GM23248 (cell line): ENCODE measurements at regions not wholly inside any gene's neighbourhood (a gene's known extent, or its start where the extent isn't known, plus 50 kb on each side); places are given as distances from the start of the nearest gene placed in this dataset.

ENCODE experiments used
- DNase-seq: peaks from one replicate; pipeline ENCODE4 v3.0.0-alpha.2; 2015
- H2AFZ ChIP-seq: fragments of 200-600 bp; sonication (generic); 2 replicates; pipeline ENCODE4 v1.6.1; 2016; ENCODE audit warnings: antibody characterized with exemption
- H3F3A ChIP-seq: fragments of 200-600 bp; sonication (generic); 2 replicates; pipeline ENCODE4 v1.6.1; 2016; ENCODE audit warnings: mild to moderate bottlenecking, antibody characterized with exemption, mixed run types; ENCODE audit not compliant: insufficient read depth
- H3K27ac ChIP-seq: fragments of 200-600 bp; sonication (generic); 2 replicates; pipeline ENCODE4 v1.5.1; 2016; ENCODE audit warnings: mild to moderate bottlenecking
- H3K27me3 ChIP-seq: fragments of 200-600 bp; sonication (generic); replicated peaks from 2 replicates; pipeline ENCODE4 v1.6.1; 2016; ENCODE audit warnings: mild to moderate bottlenecking; ENCODE audit not compliant: insufficient read depth
- H3K36me3 ChIP-seq: fragments of 200-600 bp; sonication (generic); 2 replicates; pipeline ENCODE4 v1.6.1; 2016; ENCODE audit warnings: low read depth, mild to moderate bottlenecking
- H3K4me1 ChIP-seq: fragments of 200-600 bp; sonication (generic); 2 replicates; pipeline ENCODE4 v1.6.1; 2016; ENCODE audit warnings: mild to moderate bottlenecking; ENCODE audit not compliant: insufficient read depth
- H3K4me2 ChIP-seq: fragments of 200-600 bp; sonication (generic); one replicate; pipeline ENCODE4 v1.6.1; 2016; ENCODE audit warnings: mild to moderate bottlenecking; ENCODE audit not compliant: unreplicated experiment
- H3K4me3 ChIP-seq: fragments of 200-600 bp; sonication (generic); 2 replicates; pipeline ENCODE4 v1.5.1; 2016; ENCODE audit warnings: mild to moderate bottlenecking
- H3K79me2 ChIP-seq: fragments of 200-600 bp; sonication (generic); 2 replicates; pipeline ENCODE4 v1.6.1; 2016; ENCODE audit warnings: mild to moderate bottlenecking; ENCODE audit not compliant: insufficient read depth
- H3K9ac ChIP-seq: fragments of 200-600 bp; sonication (generic); 2 replicates; pipeline ENCODE4 v1.6.1; 2016; ENCODE audit warnings: mild to moderate bottlenecking
- H3K9me2 ChIP-seq: fragments of 200-600 bp; sonication (generic); 2 replicates; pipeline ENCODE4 v1.6.1; 2016; ENCODE audit warnings: mixed run types, mild to moderate bottlenecking, moderate library complexity; ENCODE audit not compliant: insufficient read depth
- H3K9me3 ChIP-seq: fragments of 200-600 bp; sonication (generic); one replicate; pipeline ENCODE4 v1.6.1; 2017; ENCODE audit warnings: low read depth
- H4K20me1 ChIP-seq: fragments of 200-600 bp; sonication (generic); 2 replicates; pipeline ENCODE4 v1.6.0; 2016; ENCODE audit not compliant: insufficient read depth
- EZH2 ChIP-seq: fragments of 200-600 bp; sonication (generic); IDR thresholded peaks from 2 replicates; pipeline ENCODE4 v1.6.1; 2018; ENCODE audit warnings: antibody characterized with exemption, mild to moderate bottlenecking; ENCODE audit not compliant: insufficient read depth, poor library complexity, severe bottlenecking
- EZH2phosphoT487 ChIP-seq: fragments of 200-600 bp; sonication (generic); IDR thresholded peaks from 2 replicates; pipeline ENCODE4 v1.6.1; 2018; ENCODE audit warnings: antibody characterized with exemption, moderate library complexity, mild to moderate bottlenecking, low read depth; ENCODE audit not compliant: insufficient read depth
- WGBS, 2 experiments: methylation state at CpG; one replicate each; pipeline ENCODE4 v1.1.6; 2015 to 2017; ENCODE audit warnings: low lambda C conversion rate in 2 of 2, low coverage in 1 of 2; ENCODE audit errors: missing lambda C conversion rate in 2 of 2; 5-methylcytosine and 5-hydroxymethylcytosine counted together
- in situ Hi-C: fragments of 300-500 bp; cut with MboI; formaldehyde crosslinking; loops from 2 replicates; pipeline ENCODE4 v1.15.0; 2020

DNA sequence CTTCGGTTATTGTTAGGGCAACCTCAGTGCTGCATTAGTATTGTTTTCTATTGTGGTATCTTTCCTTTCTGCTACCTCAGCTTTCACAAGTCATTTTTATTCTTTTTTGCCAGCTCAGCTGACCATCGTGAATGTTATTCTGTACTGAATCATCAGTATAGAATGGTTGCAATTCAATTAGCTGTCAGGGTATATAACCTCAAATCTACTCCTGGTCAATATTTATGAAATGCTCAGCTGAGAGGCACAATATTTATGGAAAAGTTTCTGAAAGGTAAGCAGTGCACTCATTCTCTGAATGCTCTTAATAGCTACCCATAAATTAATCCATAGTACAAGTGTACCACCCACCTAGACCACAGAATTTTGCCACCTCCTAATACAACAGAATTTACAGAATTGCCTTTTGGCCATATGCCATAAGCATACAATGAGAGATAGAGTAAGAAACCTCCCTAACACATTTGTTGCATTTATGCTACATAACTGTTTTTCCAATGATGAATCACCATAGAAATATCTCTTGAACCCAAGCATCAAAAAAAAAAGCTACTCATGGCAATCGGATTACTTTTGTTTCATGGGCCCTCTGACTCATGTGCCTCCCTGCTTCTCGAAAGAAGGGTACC, 732.6 kb upstream of the CHRM3 start:
- Histone ChIP-seq H3K9me3 (no peaks in the 10 kb centered on the region), H3K9ac (no peak overlapping the region), H3K4me3 (0 out of 2 replicates have a peak overlapping the region, but pooled peaks have one; percentile 16), H2AFZ (no peak overlapping the region), H3K79me2 (no peaks in the 10 kb centered on the region), H3K36me3 (no peaks in the 10 kb centered on the region), H3F3A (peaks cover 17% of the 10 kb centered on the region), H3K9me2 (no peaks in the 10 kb centered on the region), H4K20me1 (no peaks in the 10 kb centered on the region), H3K27ac (peak overlapping the region; percentile 37), H3K27me3 (no peaks in the 10 kb centered on the region), H3K4me2 (peak overlapping the region; percentile 21), H3K4me1 (peaks cover 4% of the 10 kb centered on the region)
- no peak for TF ChIP-seq EZH2phosphoT487
- no peak for TF ChIP-seq EZH2
- in situ Hi-C loops: no loop called here
- DNase-seq: peak; percentile 54
- WGBS, 2 experiments: 12 to 17% methylated on average over 4 of the region's 4 CpGs

DNA sequence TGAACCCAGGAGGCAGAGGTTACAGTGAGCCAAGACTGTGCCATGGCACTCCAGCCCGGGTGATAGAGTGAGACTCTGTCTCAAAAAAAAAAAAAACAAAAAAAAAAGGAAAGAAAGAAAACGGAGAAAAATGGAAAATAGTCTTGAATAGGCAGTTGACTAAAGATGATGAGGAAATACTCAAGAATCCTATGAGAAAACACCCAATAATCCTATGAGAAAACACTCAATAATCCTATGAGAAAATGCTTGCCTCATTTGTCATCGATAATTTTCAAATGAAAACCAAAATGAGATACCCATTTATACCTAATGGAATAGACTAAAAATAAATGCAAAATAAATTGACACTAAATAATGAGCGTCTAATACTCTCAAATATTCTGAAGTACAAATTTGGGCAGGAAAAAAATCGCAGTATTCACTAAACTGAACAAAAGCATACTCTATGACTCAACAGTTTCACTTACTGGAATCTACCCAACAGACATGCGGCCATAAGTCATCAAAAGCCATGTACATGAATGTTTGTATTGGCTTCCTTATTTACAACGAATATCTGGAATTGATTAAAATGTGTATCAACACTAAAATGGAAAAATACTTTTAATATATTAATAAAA, 733.9 kb upstream of the CHRM3 start:
- Histone ChIP-seq H3K9ac (no peak overlapping the region), H4K20me1 (no peaks in the 10 kb centered on the region), H3F3A (peaks cover 26% of the 10 kb centered on the region), H3K9me2 (no peaks in the 10 kb centered on the region), H3K4me1 (peaks cover 11% of the 10 kb centered on the region), H3K27me3 (no peaks in the 10 kb centered on the region), H3K4me3 (no peak overlapping the region), H3K9me3 (no peaks in the 10 kb centered on the region), H2AFZ (no peak overlapping the region), H3K27ac (peak overlapping the region; percentile 37), H3K36me3 (no peaks in the 10 kb centered on the region), H3K4me2 (peak overlapping the region; percentile 48), H3K79me2 (no peaks in the 10 kb centered on the region)
- TF ChIP-seq EZH2phosphoT487 (no peak), EZH2 (no peak)
- in situ Hi-C loops: no loop called here
- DNase-seq: peak; percentile 79
- 12 to 15% methylated on average over 7 of the region's 7 CpGs for WGBS, 2 experiments

DNA sequence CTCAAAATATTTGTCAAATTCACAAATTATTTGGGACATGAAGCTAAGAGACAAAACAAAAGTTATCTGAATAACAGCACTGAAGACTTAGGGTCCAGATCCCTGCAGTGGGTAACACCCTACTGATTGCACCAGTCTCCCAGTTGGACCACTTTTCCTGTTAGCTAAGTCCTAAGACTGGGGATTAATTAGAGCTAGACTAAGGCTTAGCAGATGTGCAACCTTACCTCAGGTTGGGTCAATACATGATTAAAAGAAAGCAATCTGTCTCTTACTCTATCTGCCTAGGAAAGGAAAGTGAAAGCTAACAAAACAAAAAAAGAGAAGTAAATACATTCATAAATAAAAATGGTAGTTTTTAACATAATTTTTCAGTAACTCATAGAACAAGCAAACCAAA, 737.2 kb upstream of the CHRM3 start:
- no peak overlapping the region for H3K9ac ChIP-seq
- H2AFZ ChIP-seq: peak overlapping the region; percentile 28
- H3K4me2 ChIP-seq: peak overlapping the region; percentile 66
- peaks cover 22% of the 10 kb centered on the region for H3K4me1 ChIP-seq
- H3K36me3 ChIP-seq: no peaks in the 10 kb centered on the region
- peaks cover 29% of the 10 kb centered on the region for H3F3A ChIP-seq
- TF ChIP-seq EZH2phosphoT487: no peak
- no peak for TF ChIP-seq EZH2
- no peak for DNase-seq
- H3K27me3 ChIP-seq: no peaks in the 10 kb centered on the region
- in situ Hi-C loops: no loop called here
- H3K9me3 ChIP-seq: no peaks in the 10 kb centered on the region
- H4K20me1 ChIP-seq: no peaks in the 10 kb centered on the region
- H3K4me3 ChIP-seq: 0 out of 2 replicates have a peak overlapping the region, but pooled peaks have one; percentile 22
- H3K79me2 ChIP-seq: no peaks in the 10 kb centered on the region
- H3K27ac ChIP-seq: peak overlapping the region; percentile 70
- H3K9me2 ChIP-seq: no peaks in the 10 kb centered on the region

DNA sequence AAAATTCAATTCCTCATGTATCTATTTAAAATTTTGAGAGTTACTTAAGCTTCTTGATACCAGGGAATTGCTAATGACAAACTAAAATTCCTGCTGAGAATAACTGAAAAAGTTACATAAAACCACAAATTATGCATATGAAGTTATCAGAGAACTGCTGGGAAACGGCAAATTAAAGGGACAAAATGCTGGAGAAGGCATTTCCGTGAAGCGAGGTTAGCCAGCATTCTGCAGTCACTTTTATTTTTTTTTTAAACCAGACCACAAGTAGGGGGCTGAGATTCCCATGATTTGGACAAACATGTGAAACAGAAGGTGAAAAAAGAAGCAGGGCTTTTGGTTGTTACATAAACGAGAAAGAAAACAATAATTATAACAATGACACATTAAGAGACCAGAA, 737.6 kb upstream of the CHRM3 start:
- Histone ChIP-seq H3K4me3 (peak overlapping the region; percentile 22; the same call in 1 of the 2 replicates), H3K4me2 (peak overlapping the region; percentile 66), H3K27me3 (no peaks in the 10 kb centered on the region), H3K36me3 (no peaks in the 10 kb centered on the region), H3K9me3 (no peaks in the 10 kb centered on the region), H3K9ac (no peak overlapping the region), H3K27ac (peak overlapping the region; percentile 70), H3K4me1 (peaks cover 22% of the 10 kb centered on the region), H3K79me2 (no peaks in the 10 kb centered on the region), H3K9me2 (no peaks in the 10 kb centered on the region), H3F3A (peaks cover 25% of the 10 kb centered on the region), H2AFZ (peak overlapping the region; percentile 28), H4K20me1 (no peaks in the 10 kb centered on the region)
- no peak for TF ChIP-seq EZH2phosphoT487
- no peak for TF ChIP-seq EZH2
- 17 to 19% methylated on average over 4 of the region's 4 CpGs for WGBS, 2 experiments
- DNase-seq: peak; percentile 8
- in situ Hi-C loops: no loop called here
